PC-9 (cell line): ENCODE measurements at regions not wholly inside any gene's neighbourhood (a gene's known extent, or its start where the extent isn't known, plus 50 kb on each side); places are given as distances from the start of the nearest gene placed in this dataset.

ENCODE experiments used
- BruUV-seq: library from RNA; stranded (reverse); fragments of 400-500 nt; replicated peaks from 2 replicates; lab custom pipeline; 2021; lab: Mats Ljungman, UMichigan
- CTCF ChIA-PET: fragments of 300-600 bp; sonication (Branson Sonifier 250); formaldehyde crosslinking; loops from one replicate; lab custom pipeline; 2022; ENCODE audit warnings: antibody characterized with exemption; lab: Charles Lee
- POLR2A ChIA-PET: fragments of 300-600 bp; sonication (Branson Sonifier 250); formaldehyde crosslinking; loops from one replicate; lab custom pipeline; 2022; ENCODE audit warnings: antibody characterized with exemption; ENCODE audit not compliant: unreplicated experiment; lab: Charles Lee
- DNase-seq, 2 experiments: peaks; one replicate each; pipeline versions ENCODE4 v3.0.0 to v3.0.0-alpha.2; 2015 to 2022; ENCODE audit warnings: mixed read lengths in 1 of 2
- H2AFZ ChIP-seq: fragments of 200-600 bp; sonication (generic); 2 replicates; pipeline ENCODE4 v1.8.1; 2017; ENCODE audit warnings: antibody characterized with exemption
- H3F3A ChIP-seq: fragments of 200-600 bp; sonication (generic); 2 replicates; pipeline ENCODE4 v1.8.1; 2017; ENCODE audit warnings: antibody characterized with exemption, mild to moderate bottlenecking, low read depth; ENCODE audit not compliant: insufficient read depth
- H3K27ac ChIP-seq: fragments of 200-600 bp; sonication (generic); 2 replicates; pipeline ENCODE4 v1.6.1; 2016; ENCODE audit warnings: mixed run types
- H3K27me3 ChIP-seq: fragments of 200-600 bp; sonication (generic); 2 replicates; pipeline ENCODE4 v1.6.1; 2016; ENCODE audit warnings: low read depth, mixed run types; ENCODE audit not compliant: insufficient read depth
- H3K36me3 ChIP-seq: fragments of 200-600 bp; sonication (generic); 2 replicates; pipeline ENCODE4 v1.6.1; 2016; ENCODE audit warnings: low read depth, mixed run types
- H3K4me1 ChIP-seq: fragments of 200-600 bp; sonication (generic); replicated peaks from 2 replicates; pipeline ENCODE4 v1.6.1; 2016; ENCODE audit warnings: mixed run types; ENCODE audit not compliant: insufficient read depth
- H3K4me2 ChIP-seq: fragments of 200-600 bp; sonication (generic); 2 replicates; pipeline ENCODE4 v1.6.1; 2017; ENCODE audit warnings: mixed run types
- H3K4me3 ChIP-seq: fragments of 200-600 bp; sonication (generic); 2 replicates; pipeline ENCODE4 v1.6.1; 2016; ENCODE audit warnings: mixed run types
- H3K79me2 ChIP-seq: fragments of 200-600 bp; sonication (generic); 2 replicates; pipeline ENCODE4 v1.6.1; 2017; ENCODE audit warnings: low read depth, mixed run types
- H3K9me2 ChIP-seq: fragments of 200-600 bp; sonication (generic); 2 replicates; pipeline ENCODE4 v1.8.1; 2017; ENCODE audit warnings: mild to moderate bottlenecking; ENCODE audit not compliant: insufficient read depth
- H3K9me3 ChIP-seq: fragments of 200-600 bp; sonication (generic); 2 replicates; pipeline ENCODE4 v1.8.1; 2016; ENCODE audit warnings: low read depth; ENCODE audit not compliant: insufficient read depth
- H4K20me1 ChIP-seq: fragments of 200-600 bp; sonication (generic); 2 replicates; pipeline ENCODE4 v1.8.1; 2017; ENCODE audit not compliant: insufficient read depth
- CTCF ChIP-seq: fragments of 200-600 bp; sonication (generic); conservative IDR thresholded peaks from 2 replicates; pipeline ENCODE4 v1.6.1; 2017; ENCODE audit warnings: mixed run types, antibody characterized with exemption, mild to moderate bottlenecking, moderate library complexity
- EZH2 ChIP-seq: fragments of 200-600 bp; sonication (generic); IDR thresholded peaks from 2 replicates; pipeline ENCODE4 v1.8.0; 2017; ENCODE audit warnings: antibody characterized with exemption, low read depth
- intact Hi-C: fragments of 100-400 bp; cut with micrococcal nuclease; formaldehyde crosslinking; loops from one replicate; pipeline ENCODE4 v1.10.0; 2022; ENCODE audit not compliant: unreplicated experiment

- Histone ChIP-seq H3F3A (no peaks in the 10 kb centered on the region), H4K20me1 (no peaks in the 10 kb centered on the region), H2AFZ (no peak overlapping the region), H3K4me1 (no peaks in the 10 kb centered on the region), H3K27me3 (no peaks in the 10 kb centered on the region), H3K9me3 (no peaks in the 10 kb centered on the region), H3K9me2 (no peaks in the 10 kb centered on the region), H3K36me3 (no peaks in the 10 kb centered on the region), H3K27ac (no peak overlapping the region), H3K4me2 (no peak overlapping the region), H3K79me2 (no peaks in the 10 kb centered on the region), H3K4me3 (no peak overlapping the region)
- TF ChIP-seq CTCF = no peak
- no peak for TF ChIP-seq EZH2
- intact Hi-C loops = loop anchor here (10.0 kb wide), 1 partner anchor 157 kb away; no protein-coding TSS in a partner anchor
- ChIA-PET CTCF (no interaction called here), POLR2A (no interaction called here)
- DNase-seq = no peak
- no TSS peak for BruUV-seq
Observed at GRCh38 chr9:4921449-4921848, 63.6 kb upstream of the JAK2 start.

- no TSS peak for BruUV-seq
- CTCF ChIA-PET = no interaction called here
Observed at GRCh38 chr9:4922101-4922500, 63.0 kb upstream of the JAK2 start.

GRCh38 chr9:4922730-4923129 is 62.3 kb upstream of the JAK2 start:
- no peak overlapping the region for H2AFZ ChIP-seq
- H3K4me2 ChIP-seq = no peak overlapping the region
- H3K4me1 ChIP-seq = no peaks in the 10 kb centered on the region
- ChIA-PET POLR2A (no interaction called here), CTCF (no interaction called here)
- no peak overlapping the region for H3K4me3 ChIP-seq
- no peaks in the 10 kb centered on the region for H3K9me2 ChIP-seq
- no peak overlapping the region for H3K27ac ChIP-seq
- H3K9me3 ChIP-seq = no peaks in the 10 kb centered on the region
- intact Hi-C loops = loop anchor here (10.0 kb wide), 1 partner anchor 158 kb away; no protein-coding TSS in a partner anchor
- BruUV-seq = no TSS peak
- TF ChIP-seq CTCF (no peak), EZH2 (no peak)
- no peaks in the 10 kb centered on the region for H4K20me1 ChIP-seq
- DNase-seq = no peak
- no peaks in the 10 kb centered on the region for H3K36me3 ChIP-seq
- no peaks in the 10 kb centered on the region for H3F3A ChIP-seq
- no peaks in the 10 kb centered on the region for H3K79me2 ChIP-seq
- H3K27me3 ChIP-seq = no peaks in the 10 kb centered on the region

More at GRCh38 chr9:4922101-4922500, 63.0 kb upstream of the JAK2 start:
- intact Hi-C loops = loop anchor here (10.0 kb wide), 1 partner anchor 157 kb away; no protein-coding TSS in a partner anchor
- H3K27me3 ChIP-seq = no peaks in the 10 kb centered on the region
- H3K27ac ChIP-seq = no peak overlapping the region
- no peaks in the 10 kb centered on the region for H3K36me3 ChIP-seq
- no peaks in the 10 kb centered on the region for H3K9me3 ChIP-seq
- no peaks in the 10 kb centered on the region for H3K79me2 ChIP-seq
- POLR2A ChIA-PET = no interaction called here
- no peaks in the 10 kb centered on the region for H3K4me1 ChIP-seq
- H2AFZ ChIP-seq = no peak overlapping the region
- no peaks in the 10 kb centered on the region for H3K9me2 ChIP-seq
- TF ChIP-seq CTCF (no peak), EZH2 (no peak)
- H3K4me2 ChIP-seq = no peak overlapping the region
- H3F3A ChIP-seq = no peaks in the 10 kb centered on the region
- no peak overlapping the region for H3K4me3 ChIP-seq
- no peaks in the 10 kb centered on the region for H4K20me1 ChIP-seq
- DNase-seq = no peak
